GM19397 (cell line): ENCODE measurements at regions not wholly inside any gene's neighbourhood (a gene's known extent, or its start where the extent isn't known, plus 50 kb on each side); places are given as distances from the start of the nearest gene placed in this dataset.
"Not testable (repeated sequence)": the region's sequence is repeated elsewhere in the genome, so short reads cannot be mapped to it uniquely, and the experiment has no call there.

Experiments
- ATAC-seq: cut with Tn5 transposase; IDR thresholded peaks from one replicate; pipeline ENCODE4 v1.9.1; 2021; ENCODE audit warnings: mild to moderate bottlenecking, moderate library complexity; ENCODE audit not compliant: unreplicated experiment

GRCh38 chr5:100066020-100066419, 469.2 kb upstream of the FAM174A start:
- ATAC-seq, result not testable (repeated sequence)

GRCh38 chr5:100043475-100043874, 491.7 kb upstream of the FAM174A start:
- ATAC-seq, result no peak

- ATAC-seq, result no peak
Measured at GRCh38 chr5:100026606-100027005, 508.6 kb upstream of the FAM174A start.

DNA sequence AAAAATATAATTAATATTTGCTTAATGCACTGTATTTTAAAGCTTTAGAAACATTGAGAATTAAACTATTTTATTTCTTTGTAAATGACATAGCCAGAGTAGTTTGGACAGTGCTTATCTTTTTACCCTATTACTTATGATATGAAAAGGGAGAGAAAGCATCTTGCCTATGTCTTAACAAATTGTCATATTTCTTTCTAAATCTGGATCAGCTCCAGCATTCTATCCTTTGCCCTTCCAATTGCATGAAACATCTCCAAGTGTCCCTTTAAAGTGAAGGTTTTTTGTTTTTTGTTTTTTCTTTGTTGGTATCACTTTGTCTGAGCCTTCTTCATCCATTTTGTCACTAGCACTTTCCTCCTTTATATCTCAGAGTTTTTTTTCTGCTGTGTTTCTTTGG, 511.6 kb upstream of the FAM174A start:
- ATAC-seq, result no peak

DNA sequence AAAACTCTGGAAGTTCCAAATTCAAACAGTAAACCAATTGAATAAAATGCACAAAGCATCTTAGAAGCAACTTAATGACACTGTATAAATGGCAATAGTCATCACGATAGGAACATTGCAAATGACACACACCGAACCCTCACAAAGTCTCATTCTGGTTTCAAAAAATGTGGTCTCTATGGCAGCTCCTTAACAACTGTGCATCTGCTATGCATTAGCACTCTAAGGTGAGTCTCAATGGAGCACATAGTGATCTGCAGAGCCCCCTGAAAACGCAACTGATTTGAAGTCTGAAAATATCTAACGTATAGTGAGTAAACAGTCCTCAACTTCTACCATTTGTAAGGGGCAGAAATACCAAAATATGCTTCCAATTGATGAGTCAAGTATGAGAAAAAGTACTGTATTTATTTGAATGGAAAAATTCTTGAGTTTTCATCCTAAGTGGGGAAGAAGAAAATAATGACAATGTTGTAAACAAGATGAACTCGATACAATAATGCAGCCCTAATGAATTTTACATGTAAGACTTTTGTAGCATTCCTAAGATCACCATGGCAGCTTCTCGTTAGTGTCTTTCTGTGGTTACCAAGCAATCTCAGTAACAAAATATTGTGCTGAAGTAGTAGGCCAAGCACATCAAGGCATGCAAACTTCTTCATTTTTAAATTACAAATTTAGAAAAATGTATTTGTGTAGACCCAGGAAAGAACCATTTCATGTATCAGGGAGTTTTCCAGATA, 517.5 kb upstream of the FAM174A start:
- no peak for ATAC-seq

GRCh38 chr5:100013305-100013704, 521.9 kb upstream of the FAM174A start:
- not testable (repeated sequence) for ATAC-seq

DNA sequence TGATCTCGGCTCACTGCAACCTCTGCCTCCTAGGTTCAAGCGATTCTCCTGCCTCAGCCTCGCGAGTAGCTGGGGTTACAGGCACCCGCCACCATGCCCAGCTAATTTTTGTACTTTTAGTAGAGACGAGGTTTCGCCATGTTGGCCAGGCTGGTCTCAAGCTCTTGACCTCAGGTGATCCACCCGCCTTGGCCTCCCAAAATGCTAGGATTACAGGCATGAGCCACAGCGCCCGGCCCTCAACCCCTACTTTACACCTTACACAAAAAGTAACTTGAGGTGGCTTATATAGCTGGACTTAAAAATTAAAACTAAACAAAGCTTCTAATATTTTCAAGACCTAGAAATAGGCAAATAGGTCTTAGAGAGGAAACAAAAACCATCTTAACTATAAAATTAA, 524.0 kb upstream of the FAM174A start:
- ATAC-seq, result not testable (repeated sequence)

DNA sequence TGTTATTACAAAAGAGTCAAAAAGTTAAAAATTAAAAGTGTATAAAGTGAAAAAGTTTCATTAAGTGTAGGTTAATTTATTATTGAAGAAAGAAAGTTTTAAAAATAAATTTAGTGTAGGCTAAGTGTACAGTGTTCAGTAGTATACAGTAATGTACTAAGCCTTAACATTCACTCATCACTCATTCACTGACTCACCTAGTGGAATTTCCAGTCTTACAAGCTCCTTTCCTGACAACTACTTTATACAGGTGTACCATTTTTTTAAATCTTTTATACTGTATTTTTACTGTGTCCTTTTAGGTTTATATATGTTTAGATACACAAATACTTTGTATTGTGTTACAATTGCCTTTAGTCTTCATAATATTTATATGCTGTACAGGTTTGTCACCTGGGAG, 530.2 kb upstream of the FAM174A start:
- no peak for ATAC-seq

- no peak for ATAC-seq
Measured at GRCh38 chr5:99998319-99998718, 536.9 kb upstream of the FAM174A start.

GRCh38 chr5:99995407-99995806, 539.8 kb upstream of the FAM174A start:
- no peak for ATAC-seq

- ATAC-seq, result no peak
Measured at GRCh38 chr5:99973779-99974178, 561.4 kb upstream of the FAM174A start.

DNA sequence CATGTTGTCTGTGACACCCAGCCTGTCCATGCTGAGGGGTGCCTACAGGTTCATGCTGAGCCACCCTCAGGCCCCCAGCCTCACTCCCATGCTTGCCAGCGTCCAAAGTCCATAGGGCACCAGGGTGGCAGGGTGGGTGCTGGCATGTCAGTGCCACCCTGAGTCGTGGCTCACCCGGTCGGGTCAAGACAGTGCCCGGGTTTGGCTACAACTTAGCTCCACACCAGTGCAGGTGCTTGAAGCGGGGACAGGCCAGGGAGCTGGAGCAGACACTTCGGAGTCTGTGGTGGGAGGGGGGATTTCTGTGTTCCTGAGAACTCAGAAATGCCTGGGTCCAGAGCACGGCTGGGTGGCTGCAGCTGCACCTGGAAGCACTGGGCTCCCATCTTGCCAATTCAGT, 579.2 kb upstream of the FAM174A start:
- ATAC-seq, result no peak

DNA sequence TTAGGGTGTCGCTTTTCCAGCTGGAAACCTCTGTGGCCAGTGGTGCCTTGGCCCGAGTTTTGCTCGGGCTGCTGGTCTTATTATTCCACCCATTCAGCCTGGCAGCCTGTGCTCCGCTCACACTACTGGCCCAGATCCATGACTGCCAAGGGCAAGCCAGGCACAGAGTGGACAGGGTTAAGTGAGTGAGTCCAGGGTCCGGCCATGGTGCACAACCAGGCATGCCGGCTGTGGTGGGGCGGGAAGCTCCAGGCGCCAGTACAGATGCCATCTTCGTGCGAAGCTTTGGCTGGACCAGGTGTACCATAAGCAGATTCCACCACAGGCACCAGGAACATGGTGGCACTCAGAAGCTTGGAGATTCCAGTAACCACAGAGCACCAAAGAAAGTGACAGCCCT, 580.2 kb upstream of the FAM174A start:
- ATAC-seq, result no peak

GRCh38 chr5:99949969-99950524, 585.1 kb upstream of the FAM174A start:
- no peak for ATAC-seq

DNA sequence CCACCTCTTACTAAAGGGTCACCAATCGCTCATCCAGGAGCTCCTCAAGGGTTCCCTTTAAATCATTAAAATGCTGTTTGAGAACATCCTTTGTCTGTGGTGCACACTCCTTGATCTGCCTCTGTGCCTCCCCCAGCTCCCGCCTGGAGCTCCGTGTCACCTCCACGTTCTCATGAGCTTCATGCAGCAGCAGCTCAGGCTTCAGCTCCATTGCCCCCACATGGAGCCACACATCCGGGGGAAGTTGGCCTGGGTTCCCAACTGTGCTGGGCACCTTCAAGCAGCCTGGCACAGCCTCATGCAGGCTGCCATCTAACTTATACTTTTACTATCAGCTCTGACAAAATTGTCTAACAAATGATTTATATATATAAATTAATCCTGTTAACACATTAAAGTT, 585.8 kb upstream of the FAM174A start:
- ATAC-seq, result no peak

GRCh38 chr5:99948850-99949249, 586.3 kb upstream of the FAM174A start:
- no peak for ATAC-seq

DNA sequence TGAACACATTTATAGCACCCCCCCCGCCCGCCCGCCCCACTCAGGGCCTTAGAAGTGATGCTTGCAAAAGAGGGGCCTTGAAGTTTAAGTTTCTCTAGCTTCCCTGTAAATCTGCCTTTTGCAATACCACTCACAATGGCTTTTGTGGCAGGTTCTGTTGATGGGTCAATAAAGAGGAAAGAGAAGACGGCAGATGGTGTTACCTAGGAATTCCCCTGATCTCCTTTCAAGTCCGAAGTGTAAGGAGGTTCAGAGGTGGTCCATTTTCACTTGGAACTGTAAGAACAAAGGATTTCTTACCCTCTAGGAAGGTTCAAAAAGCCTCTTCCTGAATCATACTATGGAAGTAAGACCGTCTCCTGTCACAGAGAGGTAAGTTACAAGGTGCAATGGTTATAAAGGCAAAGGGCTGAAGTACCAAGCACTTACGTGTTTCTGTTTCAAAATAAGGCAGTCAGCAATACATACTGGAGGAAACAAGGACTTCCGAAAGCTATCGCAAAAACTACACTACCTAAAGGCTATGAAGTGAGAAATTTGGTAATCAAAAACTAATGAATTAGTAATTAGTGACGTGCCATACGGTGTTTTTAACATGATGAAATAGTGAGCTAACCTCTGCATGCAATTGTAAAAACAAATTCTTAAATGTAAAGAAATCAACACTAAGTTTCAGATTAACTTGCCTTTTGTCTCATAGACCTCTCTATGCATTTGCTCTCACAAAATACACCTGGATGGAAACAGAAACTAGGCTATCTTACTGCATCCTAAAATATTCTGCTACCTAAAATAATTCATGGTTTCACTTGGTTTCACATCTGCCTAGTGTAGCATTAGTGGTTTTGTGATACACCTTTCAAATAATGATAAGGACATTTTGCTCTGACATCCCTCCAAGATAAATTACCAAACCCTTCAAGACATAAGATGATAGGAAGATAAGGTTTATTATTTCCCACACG, 589.4 kb upstream of the FAM174A start:
- ATAC-seq, result peak; percentile 59

DNA sequence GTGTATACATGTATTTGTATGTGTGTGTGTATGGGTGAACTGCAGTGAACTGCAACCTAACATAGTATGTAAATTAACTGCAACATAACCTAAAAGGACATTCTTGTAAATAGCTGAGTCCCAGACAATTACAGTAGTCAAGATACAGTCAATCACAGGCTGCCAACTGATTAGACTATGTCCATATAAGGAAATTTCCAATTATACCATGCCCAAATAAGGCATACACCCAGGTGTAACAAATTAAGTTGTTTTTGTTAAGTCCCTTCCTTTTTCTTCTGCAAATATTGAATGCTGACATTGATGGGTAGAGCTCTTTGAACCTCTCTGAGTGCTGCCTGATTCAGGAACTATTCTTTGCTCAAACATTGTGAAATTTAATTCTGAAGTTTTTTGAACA, 594.6 kb upstream of the FAM174A start:
- no peak for ATAC-seq

DNA sequence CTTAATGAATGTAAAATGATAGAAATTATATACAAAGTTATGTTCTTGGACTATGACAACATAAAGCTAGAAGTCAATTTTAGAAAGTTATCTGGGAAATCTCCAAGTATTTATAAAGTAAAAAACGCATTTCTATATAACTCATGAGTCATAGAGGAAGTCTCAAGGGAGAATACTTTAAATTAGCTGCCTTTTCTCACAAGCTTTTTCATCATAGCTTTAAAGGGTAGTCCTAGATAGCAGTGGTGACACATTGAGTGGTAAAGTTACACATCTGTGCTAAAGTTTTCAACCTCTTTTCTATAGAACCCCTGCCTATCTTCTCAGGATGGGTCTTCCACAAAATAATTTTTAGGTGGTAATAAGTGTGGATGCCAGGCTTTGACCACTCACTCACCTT, 598.3 kb upstream of the FAM174A start:
- ATAC-seq, result no peak

DNA sequence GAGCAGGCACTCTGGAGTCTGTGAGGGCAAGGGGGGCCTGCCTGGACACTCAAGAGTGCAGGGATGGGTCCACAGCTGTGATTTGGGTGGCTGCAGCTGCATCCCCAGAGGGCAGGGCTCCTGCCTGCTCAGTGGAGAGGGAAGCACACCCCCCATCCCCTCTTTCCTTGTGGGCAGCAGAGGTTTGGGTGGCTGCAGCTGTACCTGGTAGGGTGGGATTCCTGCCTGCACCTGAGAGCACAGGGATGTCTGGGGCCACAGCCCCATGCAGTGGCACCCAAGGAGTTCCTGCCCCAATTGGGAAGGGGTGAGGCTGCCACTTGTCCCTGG, 605.4 kb upstream of the FAM174A start:
- no peak for ATAC-seq

DNA sequence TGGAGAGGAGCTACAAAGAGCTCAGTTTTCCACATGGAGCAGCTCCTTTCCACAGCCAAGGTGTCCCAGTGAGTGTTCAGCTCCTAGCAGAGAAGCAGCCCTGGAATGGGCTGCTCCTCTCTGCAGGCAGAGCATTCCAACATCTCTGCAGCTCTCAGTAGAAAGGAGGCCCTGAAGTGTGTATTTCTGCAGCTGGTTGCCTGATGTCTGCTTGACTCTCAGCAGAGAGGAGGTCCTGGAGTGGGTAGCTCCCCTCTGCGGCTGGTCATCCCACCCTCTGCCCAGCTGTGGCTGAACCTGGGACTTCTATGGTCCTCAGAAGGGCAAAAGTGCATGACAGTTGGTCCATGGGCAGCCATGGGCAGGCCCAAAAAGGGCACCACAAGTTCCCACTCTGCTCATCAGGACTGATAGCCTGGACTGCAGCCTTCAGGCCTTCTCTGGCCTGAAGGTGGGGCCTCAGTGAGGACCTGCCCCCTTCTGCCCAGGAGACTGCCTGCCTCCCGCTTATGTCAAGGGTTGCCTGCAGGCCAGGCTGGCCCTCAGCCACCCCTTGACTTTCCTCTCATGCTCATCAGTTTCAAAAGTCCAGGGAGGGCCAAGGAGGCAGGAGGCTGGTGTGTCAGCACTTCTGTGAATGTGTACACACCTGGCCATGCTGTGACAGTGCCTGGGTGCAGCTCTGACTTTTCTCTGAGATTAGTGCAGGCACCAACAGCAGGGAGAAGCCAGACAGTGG, 605.9 kb upstream of the FAM174A start:
- ATAC-seq, result no peak
